Heart left ventricle (tissue), 13 donors: ENCODE measurements at regions not wholly inside any gene's neighbourhood (a gene's known extent, or its start where the extent isn't known, plus 50 kb on each side); places are given as distances from the start of the nearest gene placed in this dataset.

Experiments used
- POLR2A ChIP-seq, 2 donors: fragments of 450-650 bp; IDR thresholded peaks; one replicate each; pipeline ENCODE4 v1.6.1; 2017; ENCODE audit warnings: antibody characterized with exemption in 2 of 2, mild to moderate bottlenecking in 2 of 2, moderate library complexity in 2 of 2
- TF ChIP-seq, protein P1 (sequence below), 12 donors: fragments of 200-600 bp; sonication (generic) in 4 of 12; IDR thresholded peaks; one replicate each; pipeline versions ENCODE4 v1.5.0 to v1.8.0; 2018 to 2022; ENCODE audit warnings: antibody characterized with exemption in 12 of 12, mild to moderate bottlenecking in 5 of 12
- donor health status: ischemic (EF 13 %, LVEDD 7.1; RV severe dilation, severe dysfunction).
- donor health status: DM: no; HTN: yes; CAD: no.
- donor health status: DM: no; HTN: no; CAD: no.
- donor health status: ischemic (EF 25% LVEDD 6.9; RV normal size, moderate dysfunction).
- donor health status: ischemic (EF 25% LVEDD 5.7; RV mildly dilated, moderate dysfunction).
- donor health status: ischemic (EF 35%, LVEDD 5.7; RV mildly dilated, moderate dysfunction).
- donor health status: nonischemic (EF 11% LVEDD 7.7; RV severe dilation, severe dysfunction).
- donor health status: DM: yes; HTN: yes; CAD: no.
- donor health status: PGD.
- donor health status: ischemic (EF 29% LVEDD 5.4; RV normal size, mild dysfunction).
- donor health status: nonischemic (EF 23%, LVEDD 6.1; RV moderate dilation, normal function).

- no peak for TF ChIP-seq POLR2A (IDR thresholded peaks at IDR 0.05)
- TF ChIP-seq, protein P1, sequence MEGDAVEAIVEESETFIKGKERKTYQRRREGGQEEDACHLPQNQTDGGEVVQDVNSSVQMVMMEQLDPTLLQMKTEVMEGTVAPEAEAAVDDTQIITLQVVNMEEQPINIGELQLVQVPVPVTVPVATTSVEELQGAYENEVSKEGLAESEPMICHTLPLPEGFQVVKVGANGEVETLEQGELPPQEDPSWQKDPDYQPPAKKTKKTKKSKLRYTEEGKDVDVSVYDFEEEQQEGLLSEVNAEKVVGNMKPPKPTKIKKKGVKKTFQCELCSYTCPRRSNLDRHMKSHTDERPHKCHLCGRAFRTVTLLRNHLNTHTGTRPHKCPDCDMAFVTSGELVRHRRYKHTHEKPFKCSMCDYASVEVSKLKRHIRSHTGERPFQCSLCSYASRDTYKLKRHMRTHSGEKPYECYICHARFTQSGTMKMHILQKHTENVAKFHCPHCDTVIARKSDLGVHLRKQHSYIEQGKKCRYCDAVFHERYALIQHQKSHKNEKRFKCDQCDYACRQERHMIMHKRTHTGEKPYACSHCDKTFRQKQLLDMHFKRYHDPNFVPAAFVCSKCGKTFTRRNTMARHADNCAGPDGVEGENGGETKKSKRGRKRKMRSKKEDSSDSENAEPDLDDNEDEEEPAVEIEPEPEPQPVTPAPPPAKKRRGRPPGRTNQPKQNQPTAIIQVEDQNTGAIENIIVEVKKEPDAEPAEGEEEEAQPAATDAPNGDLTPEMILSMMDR (IDR thresholded peaks at IDR 0.05), result no peak
These were observed 694.3 kb upstream of the NR5A2 start for GRCh38 chr1:199333180-199333579.
